ENCODE measurements at regions not wholly inside any gene's neighbourhood (a gene's known extent, or its start where the extent isn't known, plus 50 kb on each side); places are given as distances from the start of the nearest gene placed in this dataset.

DNA sequence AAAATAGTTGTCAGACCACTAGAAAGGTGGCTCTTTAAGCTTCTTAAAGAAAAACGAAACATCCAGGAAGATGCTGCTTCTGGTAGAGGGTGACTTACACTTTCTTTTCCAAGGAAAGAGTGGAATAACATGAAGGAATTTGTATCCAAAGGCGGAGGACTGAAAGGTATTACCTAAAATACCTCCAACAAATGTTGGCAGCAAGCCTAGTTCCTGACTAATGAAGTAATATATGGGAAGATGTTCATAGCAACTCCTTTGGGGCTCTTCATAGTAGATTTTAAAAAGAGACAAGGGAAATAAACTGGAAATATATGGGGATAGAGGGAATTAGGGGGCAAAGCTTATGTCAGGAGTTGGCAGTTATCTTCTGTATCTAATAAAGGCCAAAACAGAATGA is 116.2 kb downstream of the AASDH start:
- POLR2A ChIA-PET = no interaction called here
- DNase-seq (ENCODE audit: low spot score) = no peak

More for the DNA sequence above, 116.2 kb downstream of the AASDH start:
- H3K4me2 ChIP-seq (ENCODE audit: low read depth, low read length) = no peak overlapping the region
- H3K4me1 ChIP-seq (ENCODE audit: insufficient read depth, low read length) = no peaks in the 10 kb centered on the region
- H3K9me3 ChIP-seq (ENCODE audit: low read length) = no peaks in the 10 kb centered on the region
- BruUV-seq (replicated peaks) = no TSS peak
- TF ChIP-seq, protein P1, sequence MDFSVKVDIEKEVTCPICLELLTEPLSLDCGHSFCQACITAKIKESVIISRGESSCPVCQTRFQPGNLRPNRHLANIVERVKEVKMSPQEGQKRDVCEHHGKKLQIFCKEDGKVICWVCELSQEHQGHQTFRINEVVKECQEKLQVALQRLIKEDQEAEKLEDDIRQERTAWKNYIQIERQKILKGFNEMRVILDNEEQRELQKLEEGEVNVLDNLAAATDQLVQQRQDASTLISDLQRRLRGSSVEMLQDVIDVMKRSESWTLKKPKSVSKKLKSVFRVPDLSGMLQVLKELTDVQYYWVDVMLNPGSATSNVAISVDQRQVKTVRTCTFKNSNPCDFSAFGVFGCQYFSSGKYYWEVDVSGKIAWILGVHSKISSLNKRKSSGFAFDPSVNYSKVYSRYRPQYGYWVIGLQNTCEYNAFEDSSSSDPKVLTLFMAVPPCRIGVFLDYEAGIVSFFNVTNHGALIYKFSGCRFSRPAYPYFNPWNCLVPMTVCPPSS (IDR thresholded peaks at IDR 0.05) = no peak
- TF ChIP-seq, protein P2, sequence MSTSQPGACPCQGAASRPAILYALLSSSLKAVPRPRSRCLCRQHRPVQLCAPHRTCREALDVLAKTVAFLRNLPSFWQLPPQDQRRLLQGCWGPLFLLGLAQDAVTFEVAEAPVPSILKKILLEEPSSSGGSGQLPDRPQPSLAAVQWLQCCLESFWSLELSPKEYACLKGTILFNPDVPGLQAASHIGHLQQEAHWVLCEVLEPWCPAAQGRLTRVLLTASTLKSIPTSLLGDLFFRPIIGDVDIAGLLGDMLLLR (CRISPR knock-in tag; IDR thresholded peaks at IDR 0.05) = no peak
- no peak for TF ChIP-seq POLR2G (IDR thresholded peaks at IDR 0.05; ENCODE audit: low read depth, low read length)
- TF ChIP-seq ZNF441 (CRISPR knock-in tag; IDR thresholded peaks at IDR 0.05; ENCODE audit: borderline replicate concordance) = no peak
- TF ChIP-seq ATRX (CRISPR knock-in tag; IDR thresholded peaks at IDR 0.05; ENCODE audit: borderline replicate concordance) = no peak
- TF ChIP-seq TEAD2 (CRISPR knock-in tag; IDR thresholded peaks at IDR 0.05) = no peak
- no peak for TF ChIP-seq CENPT (CRISPR knock-in tag; IDR thresholded peaks at IDR 0.05; ENCODE audit: low read depth)
- TF ChIP-seq ZNF101 (CRISPR knock-in tag; IDR thresholded peaks at IDR 0.05; ENCODE audit: borderline replicate concordance, low read depth) = no peak
- no peak for TF ChIP-seq ETV6 (CRISPR knock-in tag; conservative IDR thresholded peaks at IDR 0.05)
- TF ChIP-seq KLF13 (CRISPR knock-in tag; IDR thresholded peaks at IDR 0.05) = no peak
- no peak for TF ChIP-seq RBFOX2 (IDR thresholded peaks at IDR 0.05; ENCODE audit: low read depth, low read length)
- TF ChIP-seq, protein P3, sequence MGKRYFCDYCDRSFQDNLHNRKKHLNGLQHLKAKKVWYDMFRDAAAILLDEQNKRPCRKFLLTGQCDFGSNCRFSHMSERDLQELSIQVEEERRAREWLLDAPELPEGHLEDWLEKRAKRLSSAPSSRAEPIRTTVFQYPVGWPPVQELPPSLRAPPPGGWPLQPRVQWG (CRISPR knock-in tag; IDR thresholded peaks at IDR 0.05; ENCODE audit: borderline replicate concordance, low read depth) = no peak
- TF ChIP-seq, protein P4, sequence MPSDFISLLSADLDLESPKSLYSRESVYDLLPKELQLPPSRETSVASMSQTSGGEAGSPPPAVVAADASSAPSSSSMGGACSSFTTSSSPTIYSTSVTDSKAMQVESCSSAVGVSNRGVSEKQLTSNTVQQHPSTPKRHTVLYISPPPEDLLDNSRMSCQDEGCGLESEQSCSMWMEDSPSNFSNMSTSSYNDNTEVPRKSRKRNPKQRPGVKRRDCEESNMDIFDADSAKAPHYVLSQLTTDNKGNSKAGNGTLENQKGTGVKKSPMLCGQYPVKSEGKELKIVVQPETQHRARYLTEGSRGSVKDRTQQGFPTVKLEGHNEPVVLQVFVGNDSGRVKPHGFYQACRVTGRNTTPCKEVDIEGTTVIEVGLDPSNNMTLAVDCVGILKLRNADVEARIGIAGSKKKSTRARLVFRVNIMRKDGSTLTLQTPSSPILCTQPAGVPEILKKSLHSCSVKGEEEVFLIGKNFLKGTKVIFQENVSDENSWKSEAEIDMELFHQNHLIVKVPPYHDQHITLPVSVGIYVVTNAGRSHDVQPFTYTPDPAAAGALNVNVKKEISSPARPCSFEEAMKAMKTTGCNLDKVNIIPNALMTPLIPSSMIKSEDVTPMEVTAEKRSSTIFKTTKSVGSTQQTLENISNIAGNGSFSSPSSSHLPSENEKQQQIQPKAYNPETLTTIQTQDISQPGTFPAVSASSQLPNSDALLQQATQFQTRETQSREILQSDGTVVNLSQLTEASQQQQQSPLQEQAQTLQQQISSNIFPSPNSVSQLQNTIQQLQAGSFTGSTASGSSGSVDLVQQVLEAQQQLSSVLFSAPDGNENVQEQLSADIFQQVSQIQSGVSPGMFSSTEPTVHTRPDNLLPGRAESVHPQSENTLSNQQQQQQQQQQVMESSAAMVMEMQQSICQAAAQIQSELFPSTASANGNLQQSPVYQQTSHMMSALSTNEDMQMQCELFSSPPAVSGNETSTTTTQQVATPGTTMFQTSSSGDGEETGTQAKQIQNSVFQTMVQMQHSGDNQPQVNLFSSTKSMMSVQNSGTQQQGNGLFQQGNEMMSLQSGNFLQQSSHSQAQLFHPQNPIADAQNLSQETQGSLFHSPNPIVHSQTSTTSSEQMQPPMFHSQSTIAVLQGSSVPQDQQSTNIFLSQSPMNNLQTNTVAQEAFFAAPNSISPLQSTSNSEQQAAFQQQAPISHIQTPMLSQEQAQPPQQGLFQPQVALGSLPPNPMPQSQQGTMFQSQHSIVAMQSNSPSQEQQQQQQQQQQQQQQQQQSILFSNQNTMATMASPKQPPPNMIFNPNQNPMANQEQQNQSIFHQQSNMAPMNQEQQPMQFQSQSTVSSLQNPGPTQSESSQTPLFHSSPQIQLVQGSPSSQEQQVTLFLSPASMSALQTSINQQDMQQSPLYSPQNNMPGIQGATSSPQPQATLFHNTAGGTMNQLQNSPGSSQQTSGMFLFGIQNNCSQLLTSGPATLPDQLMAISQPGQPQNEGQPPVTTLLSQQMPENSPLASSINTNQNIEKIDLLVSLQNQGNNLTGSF (CRISPR knock-in tag; IDR thresholded peaks at IDR 0.05) = no peak
- no peak for TF ChIP-seq SP1 (IDR thresholded peaks at IDR 0.05)
- TF ChIP-seq SP1 (CRISPR knock-in tag; IDR thresholded peaks at IDR 0.05) = no peak
- no peak for TF ChIP-seq RFXANK (CRISPR knock-in tag; IDR thresholded peaks at IDR 0.05)
- TF ChIP-seq, protein P5, sequence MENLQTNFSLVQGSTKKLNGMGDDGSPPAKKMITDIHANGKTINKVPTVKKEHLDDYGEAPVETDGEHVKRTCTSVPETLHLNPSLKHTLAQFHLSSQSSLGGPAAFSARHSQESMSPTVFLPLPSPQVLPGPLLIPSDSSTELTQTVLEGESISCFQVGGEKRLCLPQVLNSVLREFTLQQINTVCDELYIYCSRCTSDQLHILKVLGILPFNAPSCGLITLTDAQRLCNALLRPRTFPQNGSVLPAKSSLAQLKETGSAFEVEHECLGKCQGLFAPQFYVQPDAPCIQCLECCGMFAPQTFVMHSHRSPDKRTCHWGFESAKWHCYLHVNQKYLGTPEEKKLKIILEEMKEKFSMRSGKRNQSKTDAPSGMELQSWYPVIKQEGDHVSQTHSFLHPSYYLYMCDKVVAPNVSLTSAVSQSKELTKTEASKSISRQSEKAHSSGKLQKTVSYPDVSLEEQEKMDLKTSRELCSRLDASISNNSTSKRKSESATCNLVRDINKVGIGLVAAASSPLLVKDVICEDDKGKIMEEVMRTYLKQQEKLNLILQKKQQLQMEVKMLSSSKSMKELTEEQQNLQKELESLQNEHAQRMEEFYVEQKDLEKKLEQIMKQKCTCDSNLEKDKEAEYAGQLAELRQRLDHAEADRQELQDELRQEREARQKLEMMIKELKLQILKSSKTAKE (CRISPR knock-in tag; IDR thresholded peaks at IDR 0.05; ENCODE audit: borderline replicate concordance) = no peak
- H3K4me3 ChIP-seq (replicated peaks in 1 of 3; ENCODE audit: insufficient read depth in 1 of 3, low read depth in 2 of 3, low read length in 3 of 3) = no peak overlapping the region
- H3K27me3 ChIP-seq (ENCODE audit: control insufficient read depth in 1 of 2, insufficient read depth in 2 of 2, low read length in 2 of 2) = no peaks in the 10 kb centered on the region
- intact Hi-C loops (cut with micrococcal nuclease; ENCODE audit: unreplicated experiment) = no loop called here
- no peak overlapping the region for H2AFZ ChIP-seq (ENCODE audit: low read length)
- FAIRE-seq = no peak
- H3K36me3 ChIP-seq (replicated peaks in 1 of 2; ENCODE audit: control insufficient read depth in 1 of 2, insufficient read depth in 2 of 2, low read length in 2 of 2) = no peaks in the 10 kb centered on the region
- ATAC-seq = no peak
- no peaks in the 10 kb centered on the region for H3K79me2 ChIP-seq (ENCODE audit: insufficient read depth, low read length)
- in situ Hi-C loops (cut with HindIII; ENCODE audit: extremely low pct_ligation_motif_present, low pct_unique_long_range_greater_than_20kb) = no loop called here
- no peak overlapping the region for H3K9ac ChIP-seq (ENCODE audit: insufficient read depth, low read depth, low read length)
- 86% methylated on average over 2 of the region's 2 CpGs for WGBS (ENCODE audit: low lambda C conversion rate)
- no peaks in the 10 kb centered on the region for H4K20me1 ChIP-seq (ENCODE audit: insufficient read depth, low read length)
- CTCF ChIA-PET (ENCODE audit: low intra/inter-chr PET ratio, low total read pairs) = no interaction called here
- H3K27ac ChIP-seq (ENCODE audit: extremely low read length, insufficient read depth, low read length) = no peak overlapping the region

Data from HepG2 (cell line).